HT1080 (cell line): ENCODE measurements at regions not wholly inside any gene's neighbourhood (a gene's known extent, or its start where the extent isn't known, plus 50 kb on each side); places are given as distances from the start of the nearest gene placed in this dataset.

Experiments
- DNase-seq: peaks from one replicate; pipeline ENCODE4 v3.0.0-alpha.2; 2015; ENCODE audit warnings: low read depth

GRCh38 chr9:86458191-86458855, 104.1 kb upstream of the TUT7 start:
- no peak for DNase-seq

GRCh38 chr9:86456416-86456815, 102.2 kb upstream of the TUT7 start:
- no peak for DNase-seq

GRCh38 chr9:86454701-86455615, 100.7 kb upstream of the TUT7 start:
- DNase-seq = no peak

GRCh38 chr9:86452201-86452828, 98.1 kb upstream of the TUT7 start:
- DNase-seq = no peak

GRCh38 chr9:86449246-86449645, 95.0 kb upstream of the TUT7 start:
- DNase-seq = no peak

- no peak for DNase-seq
These were observed 91.5 kb upstream of the TUT7 start for GRCh38 chr9:86445671-86446070.

GRCh38 chr9:86443992-86444391, 89.8 kb upstream of the TUT7 start:
- DNase-seq = no peak

GRCh38 chr9:86434039-86434726, 80.0 kb upstream of the TUT7 start:
- peak; percentile 49 for DNase-seq

- DNase-seq = no peak
These were observed 70.2 kb upstream of the TUT7 start for GRCh38 chr9:86424251-86424891.

GRCh38 chr9:86413971-86414880, 60.0 kb upstream of the TUT7 start:
- DNase-seq = peak; percentile 65

GRCh38 chr9:86410281-86410680, 56.1 kb upstream of the TUT7 start:
- DNase-seq = no peak

GRCh38 chr9:86408121-86408520, 53.9 kb upstream of the TUT7 start:
- no peak for DNase-seq

- peak; percentile 73 for DNase-seq
These were observed 52.8 kb upstream of the TUT7 start for GRCh38 chr9:86407022-86407421.

- peak; percentile 58 for DNase-seq
These were observed 52.2 kb upstream of the TUT7 start for GRCh38 chr9:86406366-86406765.

GRCh38 chr9:86405926-86406325, 51.7 kb upstream of the TUT7 start:
- DNase-seq = peak; percentile 88

GRCh38 chr9:86405086-86405491, 50.9 kb upstream of the TUT7 start:
- DNase-seq = no peak
